SK-N-SH treated with all-trans-retinoic acid at 6 μM for 48 hours (cell line): ENCODE measurements at regions not wholly inside any gene's neighbourhood (a gene's known extent, or its start where the extent isn't known, plus 50 kb on each side); places are given as distances from the start of the nearest gene placed in this dataset.
"Not testable (repeated sequence)": the region's sequence is repeated elsewhere in the genome, so short reads cannot be mapped to it uniquely, and the experiment has no call there.

Experiments
- ATAC-seq: fragments of 200-7000 bp; cut with Tn5 transposase; 3 replicates; pipeline ENCODE4 v1.9.1; 2020; ENCODE audit warnings: mild to moderate bottlenecking, moderate library complexity
- ARNTL ChIP-seq: fragments of 450-650 bp; formaldehyde crosslinking; IDR thresholded peaks from 2 replicates; pipeline ENCODE4 v1.5.0; 2020; ENCODE audit warnings: low read depth, mild to moderate bottlenecking, moderate library complexity, borderline replicate concordance
- BACH2 ChIP-seq: fragments of 250-450 bp; sonication (Bioruptor Pico); IDR thresholded peaks from 2 replicates; pipeline ENCODE4 v1.9.0; 2021; ENCODE audit warnings: mild to moderate bottlenecking, borderline replicate concordance
- CSDC2 ChIP-seq: fragments of 250-450 bp; sonication (Bioruptor Pico); IDR thresholded peaks from 2 replicates; pipeline ENCODE4 v1.5.0; 2020; ENCODE audit warnings: mild to moderate bottlenecking, moderate library complexity
- CSRNP3 ChIP-seq: fragments of 250-450 bp; sonication (Bioruptor Pico); IDR thresholded peaks from 2 replicates; pipeline ENCODE4 v1.5.1; 2021; ENCODE audit warnings: mild to moderate bottlenecking, moderate library complexity
- ESRRG ChIP-seq: fragments of 250-450 bp; sonication (Bioruptor Pico); IDR thresholded peaks from 2 replicates; pipeline ENCODE4 v1.6.1; 2021; ENCODE audit warnings: mild to moderate bottlenecking
- GLIS3 ChIP-seq: fragments of 250-450 bp; sonication (Bioruptor Pico); IDR thresholded peaks from 2 replicates; pipeline ENCODE4 v1.5.0; 2020; ENCODE audit warnings: mild to moderate bottlenecking, moderate library complexity
- ISL1 ChIP-seq: fragments of 250-450 bp; sonication (Bioruptor Pico); IDR thresholded peaks from 2 replicates; pipeline ENCODE4 v2.1.2; 2022; ENCODE audit warnings: mild to moderate bottlenecking, moderate library complexity
- OSR1 ChIP-seq: fragments of 250-450 bp; sonication (Bioruptor Pico); IDR thresholded peaks from 2 replicates; pipeline ENCODE4 v1.8.0; 2022; ENCODE audit warnings: moderate library complexity, mild to moderate bottlenecking, inconsistent platforms
- PPARA ChIP-seq: fragments of 250-450 bp; sonication (Bioruptor Pico); IDR thresholded peaks from 2 replicates; pipeline ENCODE4 v1.5.0; 2020; ENCODE audit warnings: mild to moderate bottlenecking, borderline replicate concordance
- RARB ChIP-seq: fragments of 250-450 bp; sonication (Bioruptor Pico); IDR thresholded peaks from 2 replicates; pipeline ENCODE4 v1.8.0; 2021; ENCODE audit warnings: mild to moderate bottlenecking, moderate library complexity
- SNAI2 ChIP-seq: fragments of 250-450 bp; sonication (Bioruptor Pico); IDR thresholded peaks from 2 replicates; pipeline ENCODE4 v1.5.0; 2020; ENCODE audit warnings: mild to moderate bottlenecking, moderate library complexity
- TCF4 ChIP-seq: fragments of 250-450 bp; sonication (Bioruptor Pico); IDR thresholded peaks from 2 replicates; pipeline ENCODE4 v1.8.0; 2021; ENCODE audit warnings: mild to moderate bottlenecking, moderate library complexity, borderline replicate concordance
- TSHZ2 ChIP-seq: fragments of 250-450 bp; sonication (Bioruptor Pico); IDR thresholded peaks from 2 replicates; pipeline ENCODE4 v1.5.0; 2020; ENCODE audit warnings: mild to moderate bottlenecking, moderate library complexity
- ZFP3 ChIP-seq: fragments of 250-450 bp; sonication (Bioruptor Pico); IDR thresholded peaks from 2 replicates; pipeline ENCODE4 v1.5.0; 2020; ENCODE audit warnings: mild to moderate bottlenecking, moderate library complexity
- ZFP30 ChIP-seq: fragments of 450-650 bp; formaldehyde crosslinking; IDR thresholded peaks from 2 replicates; pipeline ENCODE4 v1.5.0; 2022; ENCODE audit warnings: mild to moderate bottlenecking, moderate library complexity
- ZNF8 ChIP-seq: fragments of 450-650 bp; formaldehyde crosslinking; IDR thresholded peaks from 2 replicates; pipeline ENCODE4 v1.5.0; 2020; ENCODE audit warnings: mild to moderate bottlenecking, moderate library complexity
- TF ChIP-seq, protein P1 (sequence below): fragments of 250-450 bp; sonication (Bioruptor Pico); IDR thresholded peaks from 2 replicates; pipeline ENCODE4 v1.5.1; 2020; ENCODE audit warnings: low read depth, mild to moderate bottlenecking, moderate library complexity
- TF ChIP-seq, protein P2 (sequence below): fragments of 250-450 bp; sonication (Bioruptor Pico); IDR thresholded peaks from 2 replicates; pipeline ENCODE4 v1.8.0; 2021; ENCODE audit warnings: low read depth, mild to moderate bottlenecking, moderate library complexity, borderline replicate concordance
- TF ChIP-seq, protein P3 (sequence below): fragments of 250-450 bp; sonication (Bioruptor Pico); IDR thresholded peaks from 2 replicates; pipeline ENCODE4 v1.8.0; 2020; ENCODE audit warnings: mild to moderate bottlenecking, moderate library complexity, borderline replicate concordance

DNA sequence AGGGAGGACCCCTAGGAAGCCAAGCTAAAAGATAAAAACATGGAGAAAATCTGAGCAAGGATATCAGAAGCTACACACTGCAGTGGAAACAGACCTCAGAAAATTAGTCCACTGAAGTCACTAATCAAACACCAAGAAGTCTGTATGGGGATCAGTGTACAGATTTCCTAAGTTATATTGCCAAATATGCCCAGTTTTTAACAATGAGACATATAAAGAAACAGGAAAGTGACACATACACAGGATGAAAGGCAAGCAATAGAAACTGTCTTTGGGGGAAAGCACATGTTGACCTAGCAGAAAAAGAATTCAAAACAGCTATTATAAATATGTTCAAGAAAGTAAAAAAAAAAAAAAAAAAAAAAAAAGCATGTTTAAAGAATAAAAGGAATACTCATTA lies 153.7 kb downstream of the PPP4R3C start:
- no peak for ATAC-seq
- TF ChIP-seq TSHZ2 (CRISPR knock-in tag): no peak
- no peak for TF ChIP-seq TCF4 (CRISPR knock-in tag)
- TF ChIP-seq GLIS3 (CRISPR knock-in tag): no peak
- TF ChIP-seq CSRNP3: no peak
- no peak for TF ChIP-seq ESRRG
- no peak for TF ChIP-seq ISL1
- TF ChIP-seq RARB (CRISPR knock-in tag): no peak
- TF ChIP-seq, protein P1, sequence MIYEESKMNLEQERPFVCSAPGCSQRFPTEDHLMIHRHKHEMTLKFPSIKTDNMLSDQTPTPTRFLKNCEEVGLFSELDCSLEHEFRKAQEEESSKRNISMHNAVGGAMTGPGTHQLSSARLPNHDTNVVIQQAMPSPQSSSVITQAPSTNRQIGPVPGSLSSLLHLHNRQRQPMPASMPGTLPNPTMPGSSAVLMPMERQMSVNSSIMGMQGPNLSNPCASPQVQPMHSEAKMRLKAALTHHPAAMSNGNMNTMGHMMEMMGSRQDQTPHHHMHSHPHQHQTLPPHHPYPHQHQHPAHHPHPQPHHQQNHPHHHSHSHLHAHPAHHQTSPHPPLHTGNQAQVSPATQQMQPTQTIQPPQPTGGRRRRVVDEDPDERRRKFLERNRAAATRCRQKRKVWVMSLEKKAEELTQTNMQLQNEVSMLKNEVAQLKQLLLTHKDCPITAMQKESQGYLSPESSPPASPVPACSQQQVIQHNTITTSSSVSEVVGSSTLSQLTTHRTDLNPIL: no peak
- no peak for TF ChIP-seq ZFP30 (CRISPR knock-in tag)
- no peak for TF ChIP-seq PPARA (CRISPR knock-in tag)
- TF ChIP-seq ZFP3 (CRISPR knock-in tag): no peak
- TF ChIP-seq ARNTL (CRISPR knock-in tag): no peak

DNA sequence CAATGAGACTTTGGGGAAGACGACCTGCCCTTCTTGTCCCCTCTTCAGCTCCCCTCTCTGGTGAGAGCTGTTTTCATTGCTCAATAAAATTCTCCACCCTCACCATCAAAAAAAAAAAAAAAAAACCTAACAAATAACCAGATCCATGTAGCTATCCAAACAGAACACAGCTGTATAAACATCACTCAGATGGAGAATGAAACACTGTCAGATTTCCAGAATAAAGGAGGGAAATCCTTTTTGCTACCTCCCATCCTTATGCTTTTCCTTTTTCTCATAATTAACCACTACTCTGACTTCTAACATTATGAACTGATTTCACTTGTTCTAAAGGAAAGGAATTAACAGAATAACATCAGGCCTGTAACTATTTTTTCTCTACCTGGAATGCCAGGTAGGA lies 155.6 kb downstream of the PPP4R3C start:
- TF ChIP-seq TCF4 (CRISPR knock-in tag) (no peak), SNAI2 (CRISPR knock-in tag) (no peak), CSRNP3 (no peak), TSHZ2 (CRISPR knock-in tag) (no peak), OSR1 (no peak)
- TF ChIP-seq, protein P2, sequence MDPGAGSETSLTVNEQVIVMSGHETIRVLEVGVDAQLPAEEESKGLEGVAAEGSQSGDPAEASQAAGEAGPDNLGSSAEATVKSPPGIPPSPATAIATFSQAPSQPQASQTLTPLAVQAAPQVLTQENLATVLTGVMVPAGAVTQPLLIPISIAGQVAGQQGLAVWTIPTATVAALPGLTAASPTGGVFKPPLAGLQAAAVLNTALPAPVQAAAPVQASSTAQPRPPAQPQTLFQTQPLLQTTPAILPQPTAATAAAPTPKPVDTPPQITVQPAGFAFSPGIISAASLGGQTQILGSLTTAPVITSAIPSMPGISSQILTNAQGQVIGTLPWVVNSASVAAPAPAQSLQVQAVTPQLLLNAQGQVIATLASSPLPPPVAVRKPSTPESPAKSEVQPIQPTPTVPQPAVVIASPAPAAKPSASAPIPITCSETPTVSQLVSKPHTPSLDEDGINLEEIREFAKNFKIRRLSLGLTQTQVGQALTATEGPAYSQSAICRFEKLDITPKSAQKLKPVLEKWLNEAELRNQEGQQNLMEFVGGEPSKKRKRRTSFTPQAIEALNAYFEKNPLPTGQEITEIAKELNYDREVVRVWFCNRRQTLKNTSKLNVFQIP (CRISPR knock-in tag): no peak
- ATAC-seq: no peak

DNA sequence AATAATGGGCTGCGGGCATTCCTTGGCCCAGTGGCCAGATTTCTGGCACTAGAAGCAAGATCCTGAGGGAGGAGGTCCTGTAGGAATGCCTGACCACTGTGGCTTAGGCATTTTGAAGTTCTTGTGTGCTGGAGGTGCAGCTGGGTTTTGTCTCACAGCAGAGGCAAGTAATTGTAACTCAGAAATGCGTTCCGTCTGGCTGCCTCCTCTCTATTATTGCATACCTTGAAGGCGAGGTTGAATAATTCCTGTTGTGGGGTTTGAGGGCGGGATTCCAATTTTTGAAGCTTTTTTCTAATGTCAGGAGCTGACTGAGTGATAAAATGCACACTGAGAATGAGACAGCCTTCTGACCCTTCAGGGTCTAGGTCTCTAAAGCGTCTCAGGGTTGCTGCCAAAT lies 170.6 kb downstream of the PPP4R3C start:
- not testable (repeated sequence) for ATAC-seq

- no peak for ATAC-seq
- TF ChIP-seq CSDC2 (CRISPR knock-in tag) (no peak), ZFP30 (CRISPR knock-in tag) (no peak), GLIS3 (CRISPR knock-in tag) (no peak), ARNTL (CRISPR knock-in tag) (no peak), BACH2 (CRISPR knock-in tag) (no peak), OSR1 (no peak), ESRRG (no peak), RARB (CRISPR knock-in tag) (no peak), ZNF8 (CRISPR knock-in tag) (no peak)
- TF ChIP-seq, protein P2 (CRISPR knock-in tag): no peak
- TF ChIP-seq, protein P3, sequence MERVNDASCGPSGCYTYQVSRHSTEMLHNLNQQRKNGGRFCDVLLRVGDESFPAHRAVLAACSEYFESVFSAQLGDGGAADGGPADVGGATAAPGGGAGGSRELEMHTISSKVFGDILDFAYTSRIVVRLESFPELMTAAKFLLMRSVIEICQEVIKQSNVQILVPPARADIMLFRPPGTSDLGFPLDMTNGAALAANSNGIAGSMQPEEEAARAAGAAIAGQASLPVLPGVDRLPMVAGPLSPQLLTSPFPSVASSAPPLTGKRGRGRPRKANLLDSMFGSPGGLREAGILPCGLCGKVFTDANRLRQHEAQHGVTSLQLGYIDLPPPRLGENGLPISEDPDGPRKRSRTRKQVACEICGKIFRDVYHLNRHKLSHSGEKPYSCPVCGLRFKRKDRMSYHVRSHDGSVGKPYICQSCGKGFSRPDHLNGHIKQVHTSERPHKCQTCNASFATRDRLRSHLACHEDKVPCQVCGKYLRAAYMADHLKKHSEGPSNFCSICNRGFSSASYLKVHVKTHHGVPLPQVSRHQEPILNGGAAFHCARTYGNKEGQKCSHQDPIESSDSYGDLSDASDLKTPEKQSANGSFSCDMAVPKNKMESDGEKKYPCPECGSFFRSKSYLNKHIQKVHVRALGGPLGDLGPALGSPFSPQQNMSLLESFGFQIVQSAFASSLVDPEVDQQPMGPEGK (CRISPR knock-in tag): no peak
- TF ChIP-seq, protein P1: no peak
Observed at GRCh38 chrX:27276751-27277150, 186.4 kb downstream of the PPP4R3C start.
